ENCODE measurements at regions not wholly inside any gene's neighbourhood (a gene's known extent, or its start where the extent isn't known, plus 50 kb on each side); places are given as distances from the start of the nearest gene placed in this dataset.

- TF ChIP-seq CTCF (IDR thresholded peaks at IDR 0.05): no peak
- DNase-seq (ENCODE audit: low spot score) (no peak), ATAC-seq (ENCODE audit: low FRiP score) (no peak)
Measured at GRCh38 chr3:193754719-193755118, 161.7 kb downstream of the OPA1 start.

- ATAC-seq (ENCODE audit: low FRiP score) (no peak), DNase-seq (ENCODE audit: low spot score) (no peak)
- no peak for TF ChIP-seq CTCF (IDR thresholded peaks at IDR 0.05)
Measured at GRCh38 chr3:193756536-193756935, 163.5 kb downstream of the OPA1 start.

GRCh38 chr3:193757457-193757856 is 164.4 kb downstream of the OPA1 start:
- DNase-seq (ENCODE audit: low spot score) (no peak), ATAC-seq (ENCODE audit: low FRiP score) (no peak)
- no peak for TF ChIP-seq CTCF (IDR thresholded peaks at IDR 0.05)

GRCh38 chr3:193761969-193762368 is 169.0 kb downstream of the OPA1 start:
- ATAC-seq (ENCODE audit: low FRiP score) (no peak), DNase-seq (ENCODE audit: low spot score) (no peak)
- TF ChIP-seq CTCF (IDR thresholded peaks at IDR 0.05): no peak

GRCh38 chr3:193762657-193763056 is 169.6 kb downstream of the OPA1 start:
- no peak for TF ChIP-seq CTCF (IDR thresholded peaks at IDR 0.05)
- ATAC-seq (ENCODE audit: low FRiP score) (no peak), DNase-seq (ENCODE audit: low spot score) (no peak)

- ATAC-seq (ENCODE audit: low FRiP score) (no peak), DNase-seq (ENCODE audit: low spot score) (no peak)
- TF ChIP-seq CTCF (IDR thresholded peaks at IDR 0.05): no peak
Measured at GRCh38 chr3:193764959-193765358, 172.0 kb downstream of the OPA1 start.

GRCh38 chr3:193767353-193768069 is 174.5 kb downstream of the OPA1 start:
- TF ChIP-seq CTCF (IDR thresholded peaks at IDR 0.05): no peak
- ATAC-seq (ENCODE audit: low FRiP score) (no peak), DNase-seq (ENCODE audit: low spot score) (no peak)
